VCaP (cell line): ENCODE measurements at regions not wholly inside any gene's neighbourhood (a gene's known extent, or its start where the extent isn't known, plus 50 kb on each side); places are given as distances from the start of the nearest gene placed in this dataset.
"Not testable (repeated sequence)": the region's sequence is repeated elsewhere in the genome, so short reads cannot be mapped to it uniquely, and the experiment has no call there.

ENCODE experiments used
- H3K27ac ChIP-seq: fragments of 450-650 bp; 2 replicates; pipeline ENCODE4 v1.5.1; 2017
- TF ChIP-seq, protein P1 (sequence below): fragments of 450-650 bp; conservative IDR thresholded peaks from 2 replicates; pipeline ENCODE4 v1.5.1; 2017; ENCODE audit warnings: mild to moderate bottlenecking, moderate library complexity

DNA sequence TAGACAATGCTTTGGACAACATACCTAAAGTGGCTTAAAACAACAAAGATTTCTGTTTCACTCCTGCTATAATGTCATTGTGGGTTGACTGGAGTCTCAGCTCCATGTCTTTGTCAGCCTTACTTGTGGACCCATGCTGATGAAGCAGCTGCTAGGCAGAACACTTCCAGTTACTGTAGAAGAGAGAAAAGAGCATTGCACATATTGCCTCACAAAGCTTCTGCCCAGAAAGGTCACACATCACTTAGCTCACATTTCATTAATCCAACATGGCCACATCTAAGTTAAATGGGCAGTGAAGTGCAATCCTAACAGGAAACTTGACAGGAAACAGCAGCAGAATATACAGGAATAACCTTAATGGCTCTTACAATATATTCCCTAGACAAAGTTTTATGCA lies 480.5 kb upstream of the HTR1E start:
- no peak overlapping the region for H3K27ac ChIP-seq
- TF ChIP-seq, protein P1, sequence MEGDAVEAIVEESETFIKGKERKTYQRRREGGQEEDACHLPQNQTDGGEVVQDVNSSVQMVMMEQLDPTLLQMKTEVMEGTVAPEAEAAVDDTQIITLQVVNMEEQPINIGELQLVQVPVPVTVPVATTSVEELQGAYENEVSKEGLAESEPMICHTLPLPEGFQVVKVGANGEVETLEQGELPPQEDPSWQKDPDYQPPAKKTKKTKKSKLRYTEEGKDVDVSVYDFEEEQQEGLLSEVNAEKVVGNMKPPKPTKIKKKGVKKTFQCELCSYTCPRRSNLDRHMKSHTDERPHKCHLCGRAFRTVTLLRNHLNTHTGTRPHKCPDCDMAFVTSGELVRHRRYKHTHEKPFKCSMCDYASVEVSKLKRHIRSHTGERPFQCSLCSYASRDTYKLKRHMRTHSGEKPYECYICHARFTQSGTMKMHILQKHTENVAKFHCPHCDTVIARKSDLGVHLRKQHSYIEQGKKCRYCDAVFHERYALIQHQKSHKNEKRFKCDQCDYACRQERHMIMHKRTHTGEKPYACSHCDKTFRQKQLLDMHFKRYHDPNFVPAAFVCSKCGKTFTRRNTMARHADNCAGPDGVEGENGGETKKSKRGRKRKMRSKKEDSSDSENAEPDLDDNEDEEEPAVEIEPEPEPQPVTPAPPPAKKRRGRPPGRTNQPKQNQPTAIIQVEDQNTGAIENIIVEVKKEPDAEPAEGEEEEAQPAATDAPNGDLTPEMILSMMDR: no peak

GRCh38 chr6:86453232-86453631 lies 484.1 kb upstream of the HTR1E start:
- no peak overlapping the region for H3K27ac ChIP-seq
- TF ChIP-seq, protein P1: no peak

- TF ChIP-seq, protein P1: no peak
- no peak overlapping the region for H3K27ac ChIP-seq
These were observed 488.9 kb upstream of the HTR1E start for GRCh38 chr6:86448398-86448797.

GRCh38 chr6:86440608-86441007 lies 496.7 kb upstream of the HTR1E start:
- TF ChIP-seq, protein P1: no peak
- no peak overlapping the region for H3K27ac ChIP-seq

- H3K27ac ChIP-seq: no peak overlapping the region
- TF ChIP-seq, protein P1: no peak
These were observed 513.8 kb upstream of the HTR1E start for GRCh38 chr6:86423571-86423970.

DNA sequence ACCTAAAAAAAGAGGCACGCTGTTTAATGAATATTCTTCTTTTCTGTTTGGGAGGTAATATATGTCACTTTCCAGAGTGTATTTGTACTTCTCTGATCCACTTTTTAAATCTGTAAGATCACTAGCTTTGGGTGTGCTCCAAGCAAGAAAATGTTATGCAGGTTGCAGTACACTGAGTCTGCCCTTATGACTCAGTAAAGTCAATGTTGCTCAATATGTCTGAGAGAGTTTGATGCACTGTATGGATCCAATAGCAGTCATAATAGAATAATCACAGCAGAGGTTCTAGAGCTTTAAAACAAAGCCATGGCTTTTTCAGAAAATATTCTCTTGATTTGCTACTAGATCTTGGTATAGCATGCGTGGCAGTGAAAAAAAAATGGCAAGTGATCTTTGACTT lies 525.3 kb upstream of the HTR1E start:
- TF ChIP-seq, protein P1: no peak
- no peak overlapping the region for H3K27ac ChIP-seq

GRCh38 chr6:86407128-86407527 lies 530.2 kb upstream of the HTR1E start:
- TF ChIP-seq, protein P1: no peak

GRCh38 chr6:86392850-86393249 lies 544.5 kb upstream of the HTR1E start:
- H3K27ac ChIP-seq: not testable (repeated sequence)

More at GRCh38 chr6:86407128-86407527, 530.2 kb upstream of the HTR1E start:
- H3K27ac ChIP-seq: no peak overlapping the region
